Retina (tissue), 1 donor: ENCODE measurements at regions not wholly inside any gene's neighbourhood (a gene's known extent, or its start where the extent isn't known, plus 50 kb on each side); places are given as distances from the start of the nearest gene placed in this dataset.
A peak's percentile ranks its signal among the peaks of the same experiment; 100 is the strongest.
"Not testable (repeated sequence)": the region's sequence is repeated elsewhere in the genome, so short reads cannot be mapped to it uniquely, and the experiment has no call there.

ENCODE experiments used
- DNase-seq: peaks from one replicate; pipeline ENCODE4 v3.0.0-alpha.2; 2016

- DNase-seq = no peak
Observed at GRCh38 chr4:64216741-64217140, 192.5 kb downstream of the TECRL start.

- no peak for DNase-seq
Observed at GRCh38 chr4:64205376-64205775, 203.9 kb downstream of the TECRL start.

- no peak for DNase-seq
Observed at GRCh38 chr4:64200001-64200555, 209.2 kb downstream of the TECRL start.

- DNase-seq = no peak
Observed at GRCh38 chr4:64195582-64195981, 213.7 kb downstream of the TECRL start.

- DNase-seq = no peak
Observed at GRCh38 chr4:64192731-64193412, 216.4 kb downstream of the TECRL start.

- DNase-seq = no peak
Observed at GRCh38 chr4:64174247-64174882, 234.9 kb downstream of the TECRL start.

GRCh38 chr4:64166365-64166764 lies 242.9 kb downstream of the TECRL start:
- no peak for DNase-seq

- peak; percentile 39 for DNase-seq
Observed at GRCh38 chr4:64158648-64159326, 250.5 kb downstream of the TECRL start.

GRCh38 chr4:64157397-64157796 lies 251.9 kb downstream of the TECRL start:
- no peak for DNase-seq

- no peak for DNase-seq
Observed at GRCh38 chr4:64156253-64156652, 253.0 kb downstream of the TECRL start.

- DNase-seq = no peak
Observed at GRCh38 chr4:64146030-64146429, 263.2 kb downstream of the TECRL start.

GRCh38 chr4:64144994-64145393 lies 264.3 kb downstream of the TECRL start:
- no peak for DNase-seq

- DNase-seq = no peak
Observed at GRCh38 chr4:64130907-64131306, 278.3 kb downstream of the TECRL start.

- DNase-seq = no peak
Observed at GRCh38 chr4:64125354-64125753, 283.9 kb downstream of the TECRL start.

GRCh38 chr4:64121803-64122202 lies 287.4 kb downstream of the TECRL start:
- DNase-seq = no peak

GRCh38 chr4:64105903-64106302 lies 303.3 kb downstream of the TECRL start:
- DNase-seq = no peak

- DNase-seq = no peak
Observed at GRCh38 chr4:64095398-64095797, 313.9 kb downstream of the TECRL start.

- DNase-seq = no peak
Observed at GRCh38 chr4:64079316-64079715, 329.9 kb downstream of the TECRL start.

GRCh38 chr4:64068096-64068495 lies 341.2 kb downstream of the TECRL start:
- DNase-seq = no peak

GRCh38 chr4:64062991-64063390 lies 346.3 kb downstream of the TECRL start:
- no peak for DNase-seq

GRCh38 chr4:64037033-64037432 lies 372.2 kb downstream of the TECRL start:
- DNase-seq = not testable (repeated sequence)

GRCh38 chr4:64022560-64022959 lies 386.7 kb downstream of the TECRL start:
- DNase-seq = no peak

- DNase-seq = no peak
Observed at GRCh38 chr4:64016893-64017292, 392.4 kb downstream of the TECRL start.

- no peak for DNase-seq
Observed at GRCh38 chr4:64014647-64015046, 394.6 kb downstream of the TECRL start.
